Astrocyte (in vitro differentiated cells and primary cell): ENCODE measurements at regions not wholly inside any gene's neighbourhood (a gene's known extent, or its start where the extent isn't known, plus 50 kb on each side); places are given as distances from the start of the nearest gene placed in this dataset.

Experiments
- EZH2 ChIP-seq: IDR thresholded peaks from 2 replicates; pipeline ENCODE4 v1.6.1; 2012; ENCODE audit warnings: mild to moderate bottlenecking, low read length, inconsistent platforms; ENCODE audit not compliant: insufficient read depth
- TF ChIP-seq, protein P1 (sequence below): IDR thresholded peaks from 2 replicates; pipeline ENCODE4 v1.5.1; 2011; ENCODE audit warnings: low read depth, mild to moderate bottlenecking, inconsistent platforms, low read length, moderate library complexity; ENCODE audit not compliant: insufficient read depth

DNA sequence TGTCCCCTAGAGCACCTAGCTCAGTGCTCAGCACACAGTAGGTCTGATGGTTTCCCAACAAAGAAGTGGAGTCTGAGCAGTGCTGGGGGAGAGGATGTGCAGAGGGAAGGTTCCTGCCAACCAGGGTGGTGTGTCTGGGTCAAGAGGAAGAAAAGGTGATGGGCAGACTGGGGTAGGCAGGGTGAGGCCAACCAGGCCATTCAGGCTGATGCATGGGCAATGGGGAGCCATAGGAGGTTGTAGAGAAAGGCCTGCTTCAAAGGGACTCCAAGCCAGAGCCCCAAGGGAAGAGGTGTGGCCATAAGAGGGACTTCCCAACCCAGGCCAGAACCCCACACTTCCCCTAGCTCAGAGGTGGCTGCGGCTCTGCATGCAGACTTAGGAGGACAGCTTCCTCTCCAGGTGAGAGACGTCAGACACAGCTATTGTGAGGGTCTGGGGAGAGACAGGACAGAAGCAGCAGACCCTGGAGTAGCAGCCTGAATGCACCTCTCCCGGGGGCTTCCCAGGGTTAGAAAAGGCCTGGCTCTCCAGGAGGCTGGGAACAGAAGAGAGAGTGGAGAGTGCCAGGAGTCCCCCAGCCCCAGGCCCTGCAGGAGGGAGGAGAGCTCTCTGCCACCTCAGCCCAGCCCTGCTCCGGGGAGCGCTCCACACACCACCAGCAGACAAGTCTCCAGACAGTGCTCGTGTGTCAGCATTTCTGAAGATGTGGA, 87.4 kb upstream of the ZMIZ1 start:
- TF ChIP-seq, protein P1, sequence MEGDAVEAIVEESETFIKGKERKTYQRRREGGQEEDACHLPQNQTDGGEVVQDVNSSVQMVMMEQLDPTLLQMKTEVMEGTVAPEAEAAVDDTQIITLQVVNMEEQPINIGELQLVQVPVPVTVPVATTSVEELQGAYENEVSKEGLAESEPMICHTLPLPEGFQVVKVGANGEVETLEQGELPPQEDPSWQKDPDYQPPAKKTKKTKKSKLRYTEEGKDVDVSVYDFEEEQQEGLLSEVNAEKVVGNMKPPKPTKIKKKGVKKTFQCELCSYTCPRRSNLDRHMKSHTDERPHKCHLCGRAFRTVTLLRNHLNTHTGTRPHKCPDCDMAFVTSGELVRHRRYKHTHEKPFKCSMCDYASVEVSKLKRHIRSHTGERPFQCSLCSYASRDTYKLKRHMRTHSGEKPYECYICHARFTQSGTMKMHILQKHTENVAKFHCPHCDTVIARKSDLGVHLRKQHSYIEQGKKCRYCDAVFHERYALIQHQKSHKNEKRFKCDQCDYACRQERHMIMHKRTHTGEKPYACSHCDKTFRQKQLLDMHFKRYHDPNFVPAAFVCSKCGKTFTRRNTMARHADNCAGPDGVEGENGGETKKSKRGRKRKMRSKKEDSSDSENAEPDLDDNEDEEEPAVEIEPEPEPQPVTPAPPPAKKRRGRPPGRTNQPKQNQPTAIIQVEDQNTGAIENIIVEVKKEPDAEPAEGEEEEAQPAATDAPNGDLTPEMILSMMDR = no peak
- TF ChIP-seq EZH2 = no peak
